ENCODE measurements at regions not wholly inside any gene's neighbourhood (a gene's known extent, or its start where the extent isn't known, plus 50 kb on each side); places are given as distances from the start of the nearest gene placed in this dataset.
"Not testable (repeated sequence)": the region's sequence is repeated elsewhere in the genome, so short reads cannot be mapped to it uniquely, and the experiment has no call there.

DNA sequence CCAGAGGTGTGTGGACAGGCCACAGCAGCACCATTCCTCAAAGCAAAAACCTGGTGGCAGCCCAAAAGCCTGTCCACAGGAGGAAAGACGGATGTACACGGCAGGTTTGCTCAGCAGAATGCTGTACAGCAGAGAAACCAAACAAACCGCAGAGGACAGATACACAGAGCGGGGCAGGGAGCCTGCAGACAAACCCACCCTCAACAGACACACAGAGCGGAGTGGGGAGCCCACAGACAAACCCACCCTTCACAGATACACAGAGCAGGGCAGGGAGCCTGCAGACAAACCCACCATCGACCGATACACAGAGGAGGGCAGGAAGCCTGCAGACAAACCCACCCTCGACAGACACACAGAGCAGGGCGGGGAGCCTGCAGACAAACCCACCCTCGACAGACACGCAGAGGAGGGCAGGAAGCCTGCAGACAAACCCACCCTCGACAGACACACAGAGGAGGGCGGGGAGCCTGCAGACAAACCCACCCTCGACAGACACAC is 53.0 kb upstream of the METRNL start:
- no peaks in the 10 kb centered on the region for H3K36me3 ChIP-seq (replicated peaks)
- TF ChIP-seq, protein P1, sequence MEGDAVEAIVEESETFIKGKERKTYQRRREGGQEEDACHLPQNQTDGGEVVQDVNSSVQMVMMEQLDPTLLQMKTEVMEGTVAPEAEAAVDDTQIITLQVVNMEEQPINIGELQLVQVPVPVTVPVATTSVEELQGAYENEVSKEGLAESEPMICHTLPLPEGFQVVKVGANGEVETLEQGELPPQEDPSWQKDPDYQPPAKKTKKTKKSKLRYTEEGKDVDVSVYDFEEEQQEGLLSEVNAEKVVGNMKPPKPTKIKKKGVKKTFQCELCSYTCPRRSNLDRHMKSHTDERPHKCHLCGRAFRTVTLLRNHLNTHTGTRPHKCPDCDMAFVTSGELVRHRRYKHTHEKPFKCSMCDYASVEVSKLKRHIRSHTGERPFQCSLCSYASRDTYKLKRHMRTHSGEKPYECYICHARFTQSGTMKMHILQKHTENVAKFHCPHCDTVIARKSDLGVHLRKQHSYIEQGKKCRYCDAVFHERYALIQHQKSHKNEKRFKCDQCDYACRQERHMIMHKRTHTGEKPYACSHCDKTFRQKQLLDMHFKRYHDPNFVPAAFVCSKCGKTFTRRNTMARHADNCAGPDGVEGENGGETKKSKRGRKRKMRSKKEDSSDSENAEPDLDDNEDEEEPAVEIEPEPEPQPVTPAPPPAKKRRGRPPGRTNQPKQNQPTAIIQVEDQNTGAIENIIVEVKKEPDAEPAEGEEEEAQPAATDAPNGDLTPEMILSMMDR (IDR thresholded peaks at IDR 0.05; ENCODE audit: low read depth, low read length, missing control alignments), result no peak
- no peak for DNase-seq
- no peak overlapping the region for H3K27ac ChIP-seq
- H3K4me3 ChIP-seq (ENCODE audit: low read depth, low read length), result no peak overlapping the region
- no peaks in the 10 kb centered on the region for H3K27me3 ChIP-seq (replicated peaks)
- in situ Hi-C loops (cut with HindIII; ENCODE audit: low pct_ligation_motif_present, low sequenced_read_pairs), result no loop called here

DNA sequence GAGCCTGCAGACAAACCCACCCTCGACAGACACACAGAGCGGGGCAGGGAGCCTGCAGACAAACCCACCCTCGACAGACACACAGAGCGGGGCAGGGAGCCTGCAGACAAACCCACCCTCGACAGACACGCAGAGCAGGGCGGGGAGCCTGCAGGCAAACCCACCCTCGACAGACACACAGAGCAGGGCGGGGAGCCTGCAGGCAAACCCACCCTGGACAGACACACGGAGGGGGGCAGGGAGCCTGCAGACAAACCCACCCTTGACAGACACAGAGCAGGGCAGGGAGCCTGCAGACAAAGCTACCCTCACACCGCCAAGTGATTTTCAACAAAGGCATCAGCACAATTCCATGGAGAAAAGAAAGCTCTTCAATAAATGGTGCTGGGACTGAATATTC is 52.5 kb upstream of the METRNL start:
- H3K36me3 ChIP-seq (replicated peaks); H3K4me3 ChIP-seq (ENCODE audit: low read depth, low read length); H3K27ac ChIP-seq; H3K27me3 ChIP-seq (replicated peaks); DNase-seq; in situ Hi-C loops (cut with HindIII; ENCODE audit: low pct_ligation_motif_present, low sequenced_read_pairs): not testable (repeated sequence)

DNA sequence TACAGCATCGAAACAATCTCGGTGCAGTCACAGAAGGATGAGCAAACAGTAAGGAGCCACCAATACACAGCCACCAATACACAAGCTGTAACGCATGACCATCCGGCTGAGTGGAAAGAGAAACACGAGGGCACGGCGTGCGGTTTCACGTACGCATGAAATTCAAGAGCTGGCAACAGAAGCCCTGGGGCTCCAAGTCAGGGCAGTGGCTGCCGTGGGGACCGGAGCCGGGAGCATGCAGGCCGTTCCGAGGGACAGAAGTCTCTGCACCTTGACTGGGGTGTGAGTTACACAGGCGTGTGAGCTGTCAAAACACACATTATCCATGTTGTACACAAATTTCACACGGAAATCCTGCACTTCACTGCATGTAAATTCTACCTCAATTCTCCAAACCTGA is 50.6 kb upstream of the METRNL start:
- Histone ChIP-seq H3K36me3 (replicated peaks) (no peaks in the 10 kb centered on the region), H3K27me3 (replicated peaks) (no peaks in the 10 kb centered on the region), H3K27ac (no peak overlapping the region), H3K4me3 (ENCODE audit: low read depth, low read length) (no peak overlapping the region)
- no peak for DNase-seq
- TF ChIP-seq, protein P1 (IDR thresholded peaks at IDR 0.05; ENCODE audit: low read depth, low read length, missing control alignments), result no peak
- in situ Hi-C loops (cut with HindIII; ENCODE audit: low pct_ligation_motif_present, low sequenced_read_pairs), result no loop called here

DNA sequence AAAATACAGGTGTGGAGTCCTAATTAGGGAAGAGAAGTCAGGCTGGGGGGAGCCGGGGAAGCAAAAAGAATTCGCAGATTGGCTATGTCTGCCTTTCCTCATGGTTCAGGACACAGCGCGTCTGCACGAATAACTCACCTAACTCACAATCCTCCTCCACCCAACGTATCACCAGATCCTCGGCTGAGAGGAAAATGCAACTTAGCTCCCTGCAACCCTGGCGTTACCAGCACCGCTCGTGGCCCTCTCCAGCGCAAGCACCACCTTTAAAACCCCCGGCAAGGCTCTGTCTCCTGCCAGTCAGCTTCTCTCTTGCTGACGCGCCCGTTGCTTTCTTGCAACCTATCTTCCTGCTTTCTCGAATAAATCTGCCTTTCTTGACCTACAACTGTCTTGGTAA is 49.8 kb upstream of the METRNL start:
- in situ Hi-C loops (cut with HindIII; ENCODE audit: low pct_ligation_motif_present, low sequenced_read_pairs), result no loop called here
- no peak overlapping the region for H3K4me3 ChIP-seq (ENCODE audit: low read depth, low read length)
- no peak for DNase-seq
- H3K36me3 ChIP-seq (replicated peaks), result no peaks in the 10 kb centered on the region
- no peaks in the 10 kb centered on the region for H3K27me3 ChIP-seq (replicated peaks)
- TF ChIP-seq, protein P1 (IDR thresholded peaks at IDR 0.05; ENCODE audit: low read depth, low read length, missing control alignments), result no peak
- H3K27ac ChIP-seq, result no peak overlapping the region
